ENCODE measurements at regions not wholly inside any gene's neighbourhood (a gene's known extent, or its start where the extent isn't known, plus 50 kb on each side); places are given as distances from the start of the nearest gene placed in this dataset.
"Not testable (repeated sequence)": the region's sequence is repeated elsewhere in the genome, so short reads cannot be mapped to it uniquely, and the experiment has no call there.

- H3K27ac ChIP-seq, result peak overlapping the region; percentile 65 to 79
These were observed 127.9 kb upstream of the MROH9 start for GRCh38 chr1:170807432-170807831.

GRCh38 chr1:170808216-170808885, 127.0 kb upstream of the MROH9 start:
- ATAC-seq (ENCODE audit: insufficient number of reproducible peaks, low FRiP score, low read depth) (no peak), DNase-seq (ENCODE audit: low spot score) (no peak)
- H3K27me3 ChIP-seq (replicated peaks; ENCODE audit: insufficient read depth), result no peaks in the 10 kb centered on the region
- H3K4me1 ChIP-seq (ENCODE audit: control insufficient read depth in 1 of 2, low read depth in 2 of 2), result peaks cover 18 to 35% of the 10 kb centered on the region in 2 donors
- no peak overlapping the region for H3K4me3 ChIP-seq
- no peaks in the 10 kb centered on the region for H3K9me3 ChIP-seq
- no peak for TF ChIP-seq CTCF (IDR thresholded peaks at IDR 0.05)
- no peaks in the 10 kb centered on the region for H3K36me3 ChIP-seq
- H3K27ac ChIP-seq, result peak overlapping the region; percentile 65 to 79

More at GRCh38 chr1:170807432-170807831, 127.9 kb upstream of the MROH9 start:
- no peak for TF ChIP-seq CTCF (IDR thresholded peaks at IDR 0.05)
- ATAC-seq (ENCODE audit: insufficient number of reproducible peaks, low FRiP score, low read depth) (peak; percentile 76), DNase-seq (ENCODE audit: low spot score) (no peak)
- Histone ChIP-seq H3K27me3 (replicated peaks; ENCODE audit: insufficient read depth) (no peaks in the 10 kb centered on the region), H3K9me3 (no peaks in the 10 kb centered on the region), H3K4me1 (ENCODE audit: control insufficient read depth in 1 of 2, low read depth in 2 of 2) (peaks cover 18 to 35% of the 10 kb centered on the region in 2 donors), H3K36me3 (no peaks in the 10 kb centered on the region), H3K4me3 (no peak overlapping the region)

- DNase-seq (ENCODE audit: low spot score); H3K4me3 ChIP-seq; H3K9me3 ChIP-seq; ATAC-seq (ENCODE audit: insufficient number of reproducible peaks, low FRiP score, low read depth); H3K27ac ChIP-seq; H3K36me3 ChIP-seq; H3K27me3 ChIP-seq (replicated peaks; ENCODE audit: insufficient read depth): not testable (repeated sequence)
- peaks cover 15 to 27% of the 10 kb centered on the region in 2 donors for H3K4me1 ChIP-seq (ENCODE audit: control insufficient read depth in 1 of 2, low read depth in 2 of 2)
These were observed 124.3 kb upstream of the MROH9 start for GRCh38 chr1:170811013-170811412.

GRCh38 chr1:170819781-170820180, 115.6 kb upstream of the MROH9 start:
- no peaks in the 10 kb centered on the region for H3K27me3 ChIP-seq (replicated peaks; ENCODE audit: insufficient read depth)
- H3K9me3 ChIP-seq, result no peaks in the 10 kb centered on the region
- no peak for TF ChIP-seq CTCF (IDR thresholded peaks at IDR 0.05)
- H3K36me3 ChIP-seq, result no peaks in the 10 kb centered on the region
- H3K4me1 ChIP-seq (ENCODE audit: control insufficient read depth in 1 of 2, low read depth in 2 of 2), result peaks cover 4 to 19% of the 10 kb centered on the region in 2 donors
- ATAC-seq (ENCODE audit: insufficient number of reproducible peaks, low FRiP score, low read depth) (no peak), DNase-seq (ENCODE audit: low spot score) (no peak)
- no peak overlapping the region for H3K27ac ChIP-seq
- no peak overlapping the region for H3K4me3 ChIP-seq

- Histone ChIP-seq H3K9me3 (no peaks in the 10 kb centered on the region), H3K4me3 (no peak overlapping the region), H3K27me3 (replicated peaks; ENCODE audit: insufficient read depth) (no peaks in the 10 kb centered on the region), H3K4me1 (ENCODE audit: control insufficient read depth in 1 of 2, low read depth in 2 of 2) (peaks cover 0 to 9% of the 10 kb centered on the region in 2 donors), H3K27ac (no peak overlapping the region), H3K36me3 (no peaks in the 10 kb centered on the region)
- no peak for ATAC-seq (ENCODE audit: insufficient number of reproducible peaks, low FRiP score, low read depth)
- TF ChIP-seq CTCF (IDR thresholded peaks at IDR 0.05), result no peak
- no peak for DNase-seq (ENCODE audit: low spot score)
These were observed 112.2 kb upstream of the MROH9 start for GRCh38 chr1:170823120-170823519.

GRCh38 chr1:170831276-170831675, 104.1 kb upstream of the MROH9 start:
- Histone ChIP-seq H3K4me1 (ENCODE audit: control insufficient read depth in 1 of 2, low read depth in 2 of 2) (no peaks in the 10 kb centered on the region), H3K4me3 (no peak overlapping the region), H3K27ac (no peak overlapping the region), H3K9me3 (no peaks in the 10 kb centered on the region), H3K36me3 (no peaks in the 10 kb centered on the region), H3K27me3 (replicated peaks; ENCODE audit: insufficient read depth) (no peaks in the 10 kb centered on the region)
- TF ChIP-seq CTCF (IDR thresholded peaks at IDR 0.05), result no peak
- ATAC-seq (ENCODE audit: insufficient number of reproducible peaks, low FRiP score, low read depth) (no peak), DNase-seq (ENCODE audit: low spot score) (no peak)
